OCI-LY1 (cell line): ENCODE measurements at regions not wholly inside any gene's neighbourhood (a gene's known extent, or its start where the extent isn't known, plus 50 kb on each side); places are given as distances from the start of the nearest gene placed in this dataset.

Source experiments
- H2AFZ ChIP-seq: fragments of 200-600 bp; sonication (generic), shearing (Covaris generic); 2 replicates; pipeline ENCODE4 v1.6.0; 2014; ENCODE audit warnings: antibody characterized with exemption, mild to moderate bottlenecking, low read length
- H3F3A ChIP-seq: fragments of 200-600 bp; sonication (generic), shearing (Covaris generic); 2 replicates; pipeline ENCODE4 v1.6.0; 2014; ENCODE audit warnings: mild to moderate bottlenecking, antibody characterized with exemption, low read length, moderate library complexity; ENCODE audit not compliant: insufficient read depth
- H3K27ac ChIP-seq: fragments of 200-600 bp; sonication (generic); 2 replicates; pipeline ENCODE4 v1.5.1; 2014; ENCODE audit warnings: low read length, mixed run types, mild to moderate bottlenecking, low read depth; ENCODE audit not compliant: poor library complexity, severe bottlenecking
- H3K27me3 ChIP-seq: fragments of 200-600 bp; sonication (generic); 2 replicates; pipeline ENCODE4 v1.6.0; 2014; ENCODE audit warnings: antibody characterized with exemption, mild to moderate bottlenecking, low read length, moderate library complexity; ENCODE audit not compliant: insufficient read depth
- H3K36me3 ChIP-seq: fragments of 200-600 bp; sonication (generic); 2 replicates; pipeline ENCODE4 v1.6.1; 2014; ENCODE audit warnings: mild to moderate bottlenecking, antibody characterized with exemption, low read length, moderate library complexity, mixed read lengths; ENCODE audit not compliant: insufficient read depth
- H3K4me1 ChIP-seq: fragments of 200-600 bp; sonication (generic); 2 replicates; pipeline ENCODE4 v1.5.1; 2014; ENCODE audit warnings: mild to moderate bottlenecking, low read length, moderate library complexity; ENCODE audit not compliant: insufficient read depth, severe bottlenecking
- H3K4me2 ChIP-seq: fragments of 200-600 bp; sonication (generic), shearing (Covaris generic); 2 replicates; pipeline ENCODE4 v1.6.1; 2014; ENCODE audit warnings: low read length
- H3K4me3 ChIP-seq: fragments of 200-600 bp; sonication (generic); 2 replicates; pipeline ENCODE4 v1.5.1; 2014; ENCODE audit warnings: low read length, low read depth, mild to moderate bottlenecking, mixed read lengths; ENCODE audit not compliant: poor library complexity, severe bottlenecking
- H3K79me2 ChIP-seq: fragments of 200-600 bp; shearing (Covaris generic); 2 replicates; pipeline ENCODE4 v1.6.1; 2016; ENCODE audit warnings: mixed run types, low read length, mixed read lengths; ENCODE audit not compliant: insufficient read depth
- H3K9ac ChIP-seq: fragments of 200-600 bp; sonication (generic), shearing (Covaris generic); 2 replicates; pipeline ENCODE4 v1.6.1; 2014; ENCODE audit warnings: mild to moderate bottlenecking, low read length, mixed read lengths
- H3K9me2 ChIP-seq: fragments of 200-600 bp; sonication (generic), shearing (Covaris generic); 2 replicates; pipeline ENCODE4 v1.6.1; 2014; ENCODE audit warnings: low read depth, mild to moderate bottlenecking, low read length, mixed read lengths
- H3K9me3 ChIP-seq: fragments of 200-600 bp; shearing (Covaris generic); 2 replicates; pipeline ENCODE4 v1.6.1; 2014; ENCODE audit warnings: low read length, mixed read lengths
- H4K20me1 ChIP-seq: fragments of 200-600 bp; sonication (generic), shearing (Covaris generic); 2 replicates; pipeline ENCODE4 v1.6.0; 2016; ENCODE audit warnings: mild to moderate bottlenecking, low read length; ENCODE audit not compliant: insufficient read depth
- CTCF ChIP-seq: fragments of 200-600 bp; sonication (generic), shearing (Covaris generic); IDR thresholded peaks from 2 replicates; pipeline ENCODE4 v1.5.1; 2017; ENCODE audit warnings: mild to moderate bottlenecking, antibody characterized with exemption, low read length, moderate library complexity, mixed read lengths
- EZH2 ChIP-seq: fragments of 200-600 bp; sonication (generic), shearing (Covaris generic); IDR thresholded peaks from 2 replicates; pipeline ENCODE4 v1.8.0; 2017; ENCODE audit warnings: borderline replicate concordance, mixed run types, mild to moderate bottlenecking, antibody characterized with exemption, low read length, moderate library complexity, mixed read lengths

GRCh38 chr3:27792869-27793268, 70.7 kb upstream of the EOMES start:
- Histone ChIP-seq H3K9ac (no peak overlapping the region), H3K36me3 (no peaks in the 10 kb centered on the region), H3K4me3 (no peak overlapping the region)

GRCh38 chr3:27794211-27794610, 72.1 kb upstream of the EOMES start:
- H3K9ac ChIP-seq: no peak overlapping the region
- H3K79me2 ChIP-seq: no peaks in the 10 kb centered on the region
- TF ChIP-seq EZH2 (no peak), CTCF (no peak)
- no peaks in the 10 kb centered on the region for H3F3A ChIP-seq
- no peaks in the 10 kb centered on the region for H3K27me3 ChIP-seq
- H3K9me2 ChIP-seq: no peaks in the 10 kb centered on the region; the same call in 1 of the 2 replicates
- H3K27ac ChIP-seq: no peak overlapping the region
- no peaks in the 10 kb centered on the region for H4K20me1 ChIP-seq
- no peak overlapping the region for H2AFZ ChIP-seq
- no peak overlapping the region for H3K4me3 ChIP-seq
- no peaks in the 10 kb centered on the region for H3K4me1 ChIP-seq
- H3K4me2 ChIP-seq: no peak overlapping the region
- no peaks in the 10 kb centered on the region for H3K36me3 ChIP-seq
- H3K9me3 ChIP-seq: no peaks in the 10 kb centered on the region

More at GRCh38 chr3:27792869-27793268, 70.7 kb upstream of the EOMES start:
- Histone ChIP-seq H3K27ac (no peak overlapping the region), H3K4me1 (no peaks in the 10 kb centered on the region), H3K79me2 (no peaks in the 10 kb centered on the region), H4K20me1 (no peaks in the 10 kb centered on the region), H3K9me2 (no peaks in the 10 kb centered on the region; the same call in 1 of the 2 replicates), H3K4me2 (no peak overlapping the region), H3F3A (no peaks in the 10 kb centered on the region), H3K27me3 (no peaks in the 10 kb centered on the region), H2AFZ (no peak overlapping the region), H3K9me3 (no peaks in the 10 kb centered on the region)
- no peak for TF ChIP-seq EZH2
- no peak for TF ChIP-seq CTCF

GRCh38 chr3:27796365-27796875, 74.3 kb upstream of the EOMES start:
- H2AFZ ChIP-seq: no peak overlapping the region
- H3K4me1 ChIP-seq: no peaks in the 10 kb centered on the region
- H3K79me2 ChIP-seq: no peaks in the 10 kb centered on the region
- no peak overlapping the region for H3K27ac ChIP-seq
- H3K9ac ChIP-seq: no peak overlapping the region
- H3K4me3 ChIP-seq: no peak overlapping the region
- H4K20me1 ChIP-seq: no peaks in the 10 kb centered on the region
- no peaks in the 10 kb centered on the region for H3F3A ChIP-seq
- no peak overlapping the region for H3K4me2 ChIP-seq
- H3K36me3 ChIP-seq: no peaks in the 10 kb centered on the region
- TF ChIP-seq CTCF (no peak), EZH2 (no peak)
- no peaks in the 10 kb centered on the region for H3K27me3 ChIP-seq
- no peaks in the 10 kb centered on the region for H3K9me2 ChIP-seq
- H3K9me3 ChIP-seq: no peaks in the 10 kb centered on the region
